Mesodermal cell (in vitro differentiated cells): ENCODE measurements at regions not wholly inside any gene's neighbourhood (a gene's known extent, or its start where the extent isn't known, plus 50 kb on each side); places are given as distances from the start of the nearest gene placed in this dataset.

ENCODE experiments used
- H3K27ac ChIP-seq: 2 replicates; pipeline ENCODE4 v1.7.0; 2013; ENCODE audit warnings: mild to moderate bottlenecking, low read depth, low read length, moderate library complexity; ENCODE audit not compliant: severe bottlenecking
- H3K36me3 ChIP-seq: 2 replicates; pipeline ENCODE4 v1.7.1; 2013; ENCODE audit warnings: mild to moderate bottlenecking, low read length, moderate library complexity; ENCODE audit not compliant: control insufficient read depth, insufficient read depth
- H3K4me1 ChIP-seq: one replicate; pipeline ENCODE4 v1.7.1; 2013; ENCODE audit warnings: mild to moderate bottlenecking, low read length; ENCODE audit not compliant: insufficient read depth, control insufficient read depth, poor library complexity, severe bottlenecking
- H3K4me3 ChIP-seq: 2 replicates; pipeline ENCODE4 v1.7.0; 2013; ENCODE audit warnings: low read length, control low read depth, mild to moderate bottlenecking; ENCODE audit not compliant: insufficient read depth, poor library complexity, severe bottlenecking; ENCODE audit errors: extremely low read depth
- H3K9me3 ChIP-seq: 2 replicates; pipeline ENCODE4 v1.7.1; 2013; ENCODE audit warnings: mild to moderate bottlenecking, low read length, moderate library complexity; ENCODE audit not compliant: control insufficient read depth
- WGBS, 2 experiments: methylation state at CpG; one replicate each; pipeline ENCODE4 v1.1.5; 2013; ENCODE audit warnings: missing lambda C conversion rate in 2 of 2; ENCODE audit not compliant: insufficient coverage in 2 of 2; 5-methylcytosine and 5-hydroxymethylcytosine counted together

- 87 to 90% methylated on average over 15 to 16 of the region's 16 CpGs for WGBS, 2 experiments
- no peaks in the 10 kb centered on the region for H3K4me1 ChIP-seq
- H3K4me3 ChIP-seq: no peak overlapping the region
- H3K9me3 ChIP-seq: no peaks in the 10 kb centered on the region
- no peaks in the 10 kb centered on the region for H3K36me3 ChIP-seq
- H3K27ac ChIP-seq: no peak overlapping the region
Measured at GRCh38 chr10:130244031-130244927, 108.1 kb downstream of the GLRX3 start.

- peaks cover 6% of the 10 kb centered on the region for H3K9me3 ChIP-seq
- no peak overlapping the region for H3K27ac ChIP-seq
- 84 to 93% methylated on average over 4 of the region's 8 CpGs for WGBS, 2 experiments
- no peaks in the 10 kb centered on the region for H3K36me3 ChIP-seq
- H3K4me1 ChIP-seq: no peaks in the 10 kb centered on the region
- H3K4me3 ChIP-seq: no peak overlapping the region
Measured at GRCh38 chr10:130244928-130245495, 108.8 kb downstream of the GLRX3 start.

GRCh38 chr10:130246113-130246512, 109.9 kb downstream of the GLRX3 start:
- Histone ChIP-seq H3K4me1 (no peaks in the 10 kb centered on the region), H3K27ac (no peak overlapping the region), H3K36me3 (no peaks in the 10 kb centered on the region), H3K4me3 (no peak overlapping the region), H3K9me3 (peaks cover 10% of the 10 kb centered on the region)
- 58 to 96% methylated on average over 2 to 3 of the region's 4 CpGs for WGBS, 2 experiments

GRCh38 chr10:130250127-130250526, 113.9 kb downstream of the GLRX3 start:
- H3K4me1 ChIP-seq: no peaks in the 10 kb centered on the region
- no peaks in the 10 kb centered on the region for H3K36me3 ChIP-seq
- H3K4me3 ChIP-seq: no peak overlapping the region
- H3K9me3 ChIP-seq: peaks cover 10% of the 10 kb centered on the region
- WGBS, 2 experiments: 80% methylated on average over 3 of the region's 3 CpGs; no CpG with 5 or more reads in 1 of the 2 experiments
- no peak overlapping the region for H3K27ac ChIP-seq

GRCh38 chr10:130251766-130252165, 115.6 kb downstream of the GLRX3 start:
- H3K9me3 ChIP-seq: peaks cover 10% of the 10 kb centered on the region
- H3K27ac ChIP-seq: no peak overlapping the region
- H3K4me3 ChIP-seq: no peak overlapping the region
- H3K36me3 ChIP-seq: no peaks in the 10 kb centered on the region
- H3K4me1 ChIP-seq: no peaks in the 10 kb centered on the region
- 72 to 78% methylated on average over 2 to 3 of the region's 4 CpGs for WGBS, 2 experiments

- Histone ChIP-seq H3K4me1 (no peaks in the 10 kb centered on the region), H3K4me3 (no peak overlapping the region), H3K27ac (no peak overlapping the region), H3K9me3 (peaks cover 10% of the 10 kb centered on the region), H3K36me3 (no peaks in the 10 kb centered on the region)
- 86 to 91% methylated on average over 8 to 13 of the region's 13 CpGs for WGBS, 2 experiments
Measured at GRCh38 chr10:130254243-130254642, 118.1 kb downstream of the GLRX3 start.

- Histone ChIP-seq H3K27ac (no peak overlapping the region), H3K4me1 (no peaks in the 10 kb centered on the region), H3K9me3 (peaks cover 7% of the 10 kb centered on the region), H3K4me3 (no peak overlapping the region), H3K36me3 (no peaks in the 10 kb centered on the region)
- WGBS, 2 experiments: 65 to 73% methylated on average over 2 to 4 of the region's 5 CpGs
Measured at GRCh38 chr10:130254662-130255061, 118.5 kb downstream of the GLRX3 start.

- no peaks in the 10 kb centered on the region for H3K4me1 ChIP-seq
- H3K9me3 ChIP-seq: no peaks in the 10 kb centered on the region
- WGBS, 2 experiments: 58 to 76% methylated on average over 2 to 5 of the region's 5 CpGs
- no peaks in the 10 kb centered on the region for H3K36me3 ChIP-seq
- no peak overlapping the region for H3K4me3 ChIP-seq
- no peak overlapping the region for H3K27ac ChIP-seq
Measured at GRCh38 chr10:130255777-130256176, 119.6 kb downstream of the GLRX3 start.

GRCh38 chr10:130257897-130258296, 121.7 kb downstream of the GLRX3 start:
- H3K4me3 ChIP-seq: no peak overlapping the region
- H3K27ac ChIP-seq: no peak overlapping the region
- no peaks in the 10 kb centered on the region for H3K9me3 ChIP-seq
- H3K4me1 ChIP-seq: no peaks in the 10 kb centered on the region
- H3K36me3 ChIP-seq: no peaks in the 10 kb centered on the region
- 91 to 95% methylated on average over 7 of the region's 7 CpGs for WGBS, 2 experiments

GRCh38 chr10:130259380-130259779, 123.2 kb downstream of the GLRX3 start:
- no peaks in the 10 kb centered on the region for H3K4me1 ChIP-seq
- H3K36me3 ChIP-seq: no peaks in the 10 kb centered on the region
- no peak overlapping the region for H3K27ac ChIP-seq
- no peaks in the 10 kb centered on the region for H3K9me3 ChIP-seq
- H3K4me3 ChIP-seq: no peak overlapping the region
- 72 to 79% methylated on average over 4 of the region's 6 CpGs for WGBS, 2 experiments

GRCh38 chr10:130261306-130261705, 125.1 kb downstream of the GLRX3 start:
- H3K4me3 ChIP-seq: no peak overlapping the region
- no peaks in the 10 kb centered on the region for H3K4me1 ChIP-seq
- H3K9me3 ChIP-seq: no peaks in the 10 kb centered on the region
- no peaks in the 10 kb centered on the region for H3K36me3 ChIP-seq
- WGBS, 2 experiments: 76 to 79% methylated on average over 4 to 5 of the region's 5 CpGs
- no peak overlapping the region for H3K27ac ChIP-seq
